Lower leg skin (tissue), 3 donors: ENCODE measurements at regions not wholly inside any gene's neighbourhood (a gene's known extent, or its start where the extent isn't known, plus 50 kb on each side); places are given as distances from the start of the nearest gene placed in this dataset.

ENCODE experiments used
- CTCF ChIP-seq, 3 donors: fragments of 450-650 bp; IDR thresholded peaks; one replicate each; pipeline ENCODE4 v1.5.1; 2016; ENCODE audit warnings: antibody characterized with exemption in 3 of 3, mild to moderate bottlenecking in 3 of 3, moderate library complexity in 2 of 3
- POLR2A ChIP-seq, 2 donors: fragments of 450-650 bp; IDR thresholded peaks; one replicate each; pipeline ENCODE4 v1.6.1; 2016 to 2017; ENCODE audit warnings: antibody characterized with exemption in 2 of 2, mild to moderate bottlenecking in 1 of 2, moderate library complexity in 1 of 2

- TF ChIP-seq CTCF (IDR thresholded peaks at IDR 0.05) = no peak
- TF ChIP-seq POLR2A (IDR thresholded peaks at IDR 0.05) = no peak
Measured at GRCh38 chr5:167967494-167968177, 323.8 kb upstream of the WWC1 start.
